HepG2 (cell line): ENCODE measurements at regions not wholly inside any gene's neighbourhood (a gene's known extent, or its start where the extent isn't known, plus 50 kb on each side); places are given as distances from the start of the nearest gene placed in this dataset.

Experiments used
- CEBPG ChIP-seq: IDR thresholded peaks from 2 replicates; pipeline ENCODE4 v1.6.1; 2016
- CHCHD3 ChIP-seq: sonication (generic); formaldehyde crosslinking; IDR thresholded peaks from 2 replicates; pipeline ENCODE4 v1.8.0; 2022; ENCODE audit warnings: mild to moderate bottlenecking, missing genetic modification reagents, moderate library complexity
- IKZF1 ChIP-seq: fragments of 450-650 bp; IDR thresholded peaks from 2 replicates; pipeline ENCODE4 v1.7.1; 2016
- MXD4 ChIP-seq: IDR thresholded peaks from 2 replicates; pipeline ENCODE4 v1.6.1; 2016; ENCODE audit warnings: mild to moderate bottlenecking, missing biosample characterization, missing genetic modification reagents
- POLR2AphosphoS5 ChIP-seq: IDR thresholded peaks from 2 replicates; pipeline ENCODE4 v1.6.1; 2012; ENCODE audit warnings: low read depth, low read length
- ZNF160 ChIP-seq: sonication (generic); formaldehyde crosslinking; IDR thresholded peaks from 2 replicates; pipeline ENCODE4 v1.8.0; 2022; ENCODE audit warnings: mild to moderate bottlenecking, inconsistent platforms, missing genetic modification reagents
- ZNF282 ChIP-seq: fragments of 450-650 bp; IDR thresholded peaks from 2 replicates; pipeline ENCODE4 v1.6.1; 2018; ENCODE audit not compliant: partially characterized antibody
- ZNF317 ChIP-seq: sonication (generic); formaldehyde crosslinking; IDR thresholded peaks from 2 replicates; pipeline ENCODE4 v1.5.0; 2020; ENCODE audit warnings: mild to moderate bottlenecking, missing genetic modification reagents

DNA sequence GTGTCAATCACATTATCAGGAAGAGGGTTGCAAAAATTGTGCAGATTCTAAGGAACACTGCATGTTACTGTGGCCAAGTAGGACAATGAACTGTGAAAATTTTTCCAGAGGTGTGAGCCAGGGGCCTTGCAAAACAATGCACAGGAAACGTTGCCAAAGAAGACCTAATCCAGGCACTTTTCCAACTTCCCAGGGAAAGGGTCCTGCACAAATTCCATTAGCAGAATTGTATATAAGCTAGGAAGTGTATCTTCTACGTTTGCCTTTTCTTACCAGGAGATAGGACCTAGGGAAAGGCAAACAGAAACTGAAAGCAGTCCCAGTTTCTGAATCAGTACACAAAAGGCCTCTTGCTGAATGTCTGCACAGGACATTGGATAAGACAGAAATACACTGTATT is 1888.3 kb upstream of the CELF4 start:
- TF ChIP-seq ZNF317 (CRISPR knock-in tag): no peak
- TF ChIP-seq CHCHD3 (CRISPR knock-in tag): no peak
- no peak for TF ChIP-seq CEBPG (CRISPR knock-in tag)
- TF ChIP-seq ZNF160 (CRISPR knock-in tag): no peak
- no peak for TF ChIP-seq ZNF282
- TF ChIP-seq IKZF1: no peak
- no peak for TF ChIP-seq MXD4 (CRISPR knock-in tag)
- no peak for TF ChIP-seq POLR2AphosphoS5
